Endothelial cell of umbilical vein (primary cell): ENCODE measurements at regions not wholly inside any gene's neighbourhood (a gene's known extent, or its start where the extent isn't known, plus 50 kb on each side); places are given as distances from the start of the nearest gene placed in this dataset.

Experiments
- BruUV-seq: library from RNA; stranded (reverse); fragments of 400-500 nt; replicated peaks from 2 replicates; lab custom pipeline; 2021; lab: Mats Ljungman, UMichigan
- CTCF ChIA-PET: fragments of 300-600, 350-600 bp; sonication (Branson Sonifier 250); formaldehyde crosslinking; loops from one replicate; lab custom pipeline; 2021; ENCODE audit warnings: antibody characterized with exemption, inconsistent platforms; lab: Charles Lee
- POLR2A ChIA-PET: fragments of 300-600, 350-600 bp; sonication (Branson Sonifier 250); formaldehyde crosslinking; loops from one replicate; lab custom pipeline; 2021; ENCODE audit warnings: antibody characterized with exemption, inconsistent platforms; lab: Charles Lee
- DNase-seq: peaks from one replicate; pipeline ENCODE4 v3.0.0-alpha.2; 2011; ENCODE audit warnings: low read depth, low spot score
- FAIRE-seq: peaks from 2 replicates; lab custom pipeline; 2011; peaks lifted over from hg19 to GRCh38; lab: Jason Lieb, UNC
- H2AFZ ChIP-seq: 2 replicates; pipeline ENCODE4 v1.6.0; 2012; ENCODE audit warnings: low read depth, low read length, control low read depth, inconsistent platforms
- H3K27ac ChIP-seq: 2 replicates; pipeline ENCODE4 v1.5.1; 2011; ENCODE audit warnings: low read depth, mild to moderate bottlenecking, control low read depth, low read length, moderate library complexity; ENCODE audit not compliant: insufficient read depth
- H3K27me3 ChIP-seq, 2 experiments: 2 replicates each; pipeline versions ENCODE4 v1.6.0 to v1.6.1; 2011; ENCODE audit warnings: low read length in 2 of 2, mixed read lengths in 1 of 2; ENCODE audit not compliant: control insufficient read depth in 2 of 2, insufficient read depth in 2 of 2
- H3K36me3 ChIP-seq, 2 experiments: 2 replicates in 1 of 2; 3 replicates in 1 of 2; pipeline ENCODE4 v1.5.1; 2011; ENCODE audit warnings: low read length in 2 of 2, mild to moderate bottlenecking in 1 of 2, moderate library complexity in 1 of 2; ENCODE audit not compliant: control insufficient read depth in 2 of 2, insufficient read depth in 2 of 2; ENCODE audit errors: extremely low read depth in 1 of 2
- H3K4me1 ChIP-seq: 3 replicates; pipeline ENCODE4 v1.5.1; 2011; ENCODE audit warnings: mild to moderate bottlenecking, low read length; ENCODE audit not compliant: control insufficient read depth, insufficient read depth; ENCODE audit errors: extremely low read depth
- H3K4me2 ChIP-seq: 2 replicates; pipeline ENCODE4 v1.6.1; 2011; ENCODE audit warnings: low read length, control low read depth, mixed read lengths; ENCODE audit not compliant: insufficient read depth
- H3K4me3 ChIP-seq, 3 experiments: fragments of 200-600 bp in 1 of 3; sonication (generic), shearing (Covaris generic) in 1 of 3; replicated peaks in 1 of 3; 2 replicates each; pipeline ENCODE4 v1.5.1; 2011 to 2016; ENCODE audit warnings: control low read depth in 3 of 3, low read length in 3 of 3, mild to moderate bottlenecking in 2 of 3, inconsistent platforms in 1 of 3, low read depth in 1 of 3, moderate library complexity in 1 of 3; ENCODE audit not compliant: insufficient read depth in 1 of 3
- H3K79me2 ChIP-seq: 2 replicates; pipeline ENCODE4 v1.6.0; 2012; ENCODE audit warnings: low read length, inconsistent platforms; ENCODE audit not compliant: control insufficient read depth, insufficient read depth
- H3K9ac ChIP-seq: replicated peaks from 2 replicates; pipeline ENCODE3; 2011; ENCODE audit warnings: low read length, control low read depth; ENCODE audit not compliant: insufficient read depth; ENCODE audit errors: extremely low read depth
- H3K9me1 ChIP-seq: replicated peaks from 3 replicates; pipeline ENCODE4 v1.6.0; 2011; ENCODE audit warnings: mild to moderate bottlenecking, low read length; ENCODE audit not compliant: control insufficient read depth, insufficient read depth; ENCODE audit errors: extremely low read depth
- H3K9me3 ChIP-seq: replicated peaks from 2 replicates; pipeline ENCODE4 v1.5.1; 2012; ENCODE audit warnings: low read length, inconsistent platforms; ENCODE audit not compliant: control insufficient read depth, insufficient read depth
- H4K20me1 ChIP-seq: replicated peaks from 2 replicates; pipeline ENCODE3; 2011; ENCODE audit warnings: mild to moderate bottlenecking, low read length; ENCODE audit not compliant: control insufficient read depth, insufficient read depth; ENCODE audit errors: extremely low read depth
- CTCF ChIP-seq, 2 donors: IDR thresholded peaks; 1 replicate in 1 of 2; 2 replicates in 1 of 2; pipeline ENCODE4 v1.5.1; 2011; ENCODE audit warnings: low read length in 2 of 2, mild to moderate bottlenecking in 2 of 2, moderate library complexity in 2 of 2, control low read depth in 1 of 2, inconsistent platforms in 1 of 2, low read depth in 1 of 2; ENCODE audit not compliant: insufficient read depth in 1 of 2; ENCODE audit errors: extremely low read depth in 1 of 2
- FOS ChIP-seq: IDR thresholded peaks from 2 replicates; pipeline ENCODE4 v1.6.1; 2011; ENCODE audit warnings: mild to moderate bottlenecking, low read length, moderate library complexity, borderline replicate concordance; ENCODE audit not compliant: insufficient read depth
- GATA2 ChIP-seq: IDR thresholded peaks from 2 replicates; pipeline ENCODE4 v1.7.0; 2011; ENCODE audit warnings: low read depth, mild to moderate bottlenecking, moderate library complexity, mixed read lengths, low read length; ENCODE audit not compliant: insufficient read length, insufficient read depth
- JUN ChIP-seq: IDR thresholded peaks from 2 replicates; pipeline ENCODE4 v1.6.1; 2011; ENCODE audit warnings: borderline replicate concordance, low read depth; ENCODE audit not compliant: insufficient read length, insufficient read depth
- MAX ChIP-seq: IDR thresholded peaks from 2 replicates; pipeline ENCODE4 v1.6.1; 2011; ENCODE audit not compliant: insufficient read depth, insufficient read length
- MYC ChIP-seq: IDR thresholded peaks from one replicate; pipeline ENCODE4 v1.6.1; 2011; ENCODE audit warnings: mild to moderate bottlenecking, low read depth, low read length
- POLR2AphosphoS5 ChIP-seq: IDR thresholded peaks from 2 replicates; pipeline ENCODE4 v1.6.1; 2012; ENCODE audit warnings: low read depth, mild to moderate bottlenecking, control low read depth, low read length, moderate library complexity; ENCODE audit not compliant: insufficient read depth
- dilution Hi-C: fragments of 300-500 bp; cut with MboI; formaldehyde crosslinking; loops from one replicate; pipeline ENCODE4 v1.15.0; 2019; ENCODE audit warnings: low sequenced_read_pairs; ENCODE audit not compliant: extremely low pct_ligation_motif_present
- intact Hi-C: fragments of 100-400 bp; cut with micrococcal nuclease; formaldehyde crosslinking; loops from one replicate; pipeline ENCODE4 v1.10.0; 2022

- Histone ChIP-seq H3K9me1 (no peaks in the 10 kb centered on the region), H3K4me2 (no peak overlapping the region), H3K79me2 (no peaks in the 10 kb centered on the region), H4K20me1 (no peaks in the 10 kb centered on the region), H3K9ac (no peak overlapping the region), H3K9me3 (peaks cover 1% of the 10 kb centered on the region), H3K27me3 (no peaks in the 10 kb centered on the region), H2AFZ (no peak overlapping the region), H3K27ac (no peak overlapping the region), H3K4me3 (no peak overlapping the region), H3K36me3 (no peaks in the 10 kb centered on the region), H3K4me1 (no peaks in the 10 kb centered on the region)
- TF ChIP-seq MAX, result no peak
- TF ChIP-seq MYC, result no peak
- TF ChIP-seq CTCF (IDR thresholded peaks at IDR 0.05; ENCODE audit: extremely low read depth in 1 of 2, insufficient read depth in 1 of 2, low read depth in 1 of 2, low read length in 2 of 2), result no peak
- no peak for TF ChIP-seq POLR2AphosphoS5
- no peak for TF ChIP-seq GATA2
- no peak for TF ChIP-seq FOS
- TF ChIP-seq JUN, result no peak
- DNase-seq (no peak), FAIRE-seq (no peak)
- ChIA-PET POLR2A (no interaction called here), CTCF (no interaction called here)
- BruUV-seq, result no TSS peak
- dilution Hi-C loops (no loop called here), intact Hi-C loops (no loop called here)
Observed at GRCh38 chr4:35695421-35695820, 548.9 kb downstream of the ARAP2 start.
